ENCODE measurements at regions not wholly inside any gene's neighbourhood (a gene's known extent, or its start where the extent isn't known, plus 50 kb on each side); places are given as distances from the start of the nearest gene placed in this dataset.
A peak's percentile ranks its signal among the peaks of the same experiment; 100 is the strongest.
"Not testable (repeated sequence)": the region's sequence is repeated elsewhere in the genome, so short reads cannot be mapped to it uniquely, and the experiment has no call there.

DNA sequence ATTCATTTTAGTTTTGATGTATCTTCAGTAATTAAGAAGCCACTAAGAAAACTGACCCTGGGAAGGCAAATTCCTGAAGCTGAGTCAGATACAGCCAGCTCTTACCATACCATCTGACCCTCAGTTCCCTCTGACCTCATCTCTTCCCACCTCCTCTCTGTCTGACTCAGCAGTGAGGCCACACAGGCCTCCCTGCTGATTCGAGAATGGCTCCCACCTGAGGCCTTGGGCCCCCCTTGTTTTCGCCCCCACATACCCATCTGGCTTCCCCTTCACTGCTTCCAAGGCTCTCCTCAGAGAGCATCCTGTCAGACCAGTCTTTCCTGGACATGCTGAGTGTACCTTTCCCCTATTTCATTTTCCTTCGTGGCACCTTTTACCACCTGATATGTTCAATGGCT is 71.0 kb upstream of the CYP1B1 start:
- H3K4me3 ChIP-seq (ENCODE audit: low read length) = no peak overlapping the region
- TF ChIP-seq, protein P1, sequence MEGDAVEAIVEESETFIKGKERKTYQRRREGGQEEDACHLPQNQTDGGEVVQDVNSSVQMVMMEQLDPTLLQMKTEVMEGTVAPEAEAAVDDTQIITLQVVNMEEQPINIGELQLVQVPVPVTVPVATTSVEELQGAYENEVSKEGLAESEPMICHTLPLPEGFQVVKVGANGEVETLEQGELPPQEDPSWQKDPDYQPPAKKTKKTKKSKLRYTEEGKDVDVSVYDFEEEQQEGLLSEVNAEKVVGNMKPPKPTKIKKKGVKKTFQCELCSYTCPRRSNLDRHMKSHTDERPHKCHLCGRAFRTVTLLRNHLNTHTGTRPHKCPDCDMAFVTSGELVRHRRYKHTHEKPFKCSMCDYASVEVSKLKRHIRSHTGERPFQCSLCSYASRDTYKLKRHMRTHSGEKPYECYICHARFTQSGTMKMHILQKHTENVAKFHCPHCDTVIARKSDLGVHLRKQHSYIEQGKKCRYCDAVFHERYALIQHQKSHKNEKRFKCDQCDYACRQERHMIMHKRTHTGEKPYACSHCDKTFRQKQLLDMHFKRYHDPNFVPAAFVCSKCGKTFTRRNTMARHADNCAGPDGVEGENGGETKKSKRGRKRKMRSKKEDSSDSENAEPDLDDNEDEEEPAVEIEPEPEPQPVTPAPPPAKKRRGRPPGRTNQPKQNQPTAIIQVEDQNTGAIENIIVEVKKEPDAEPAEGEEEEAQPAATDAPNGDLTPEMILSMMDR (IDR thresholded peaks at IDR 0.05; ENCODE audit: insufficient read depth, low read depth, low read length, missing control alignments) = no peak
- peak; percentile 96 for DNase-seq (ENCODE audit: low read depth)

DNA sequence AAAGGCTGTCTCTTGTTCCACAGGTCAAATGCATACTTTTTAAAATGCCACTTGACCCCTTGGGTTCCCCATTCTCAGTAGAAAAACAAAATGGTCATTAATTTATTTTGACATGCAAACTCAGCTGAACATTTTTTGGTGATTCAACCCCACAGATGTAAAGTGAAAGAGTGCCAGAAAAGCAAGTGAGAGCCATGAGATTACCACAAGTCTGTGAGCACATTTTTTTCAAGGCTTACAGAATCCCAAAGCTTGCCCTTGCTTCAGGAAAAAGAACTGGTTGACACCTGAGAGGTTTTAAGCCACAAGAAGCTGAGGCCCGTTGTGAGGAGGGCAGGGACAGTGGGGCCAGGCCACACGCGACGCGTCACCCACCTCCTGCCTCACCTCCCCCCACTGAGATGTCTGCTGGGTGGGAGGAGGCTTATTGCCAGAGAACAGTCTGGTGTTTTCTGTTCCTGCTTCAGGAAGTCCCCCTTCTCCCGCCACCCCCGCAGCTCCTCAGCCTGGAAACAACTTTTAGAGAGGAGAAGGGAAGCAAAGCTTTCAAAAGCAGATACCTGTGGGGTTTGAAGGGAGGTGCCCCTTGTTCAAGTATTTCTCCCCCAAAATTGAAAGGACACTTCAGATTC is 70.4 kb upstream of the CYP1B1 start:
- no peak overlapping the region for H3K4me3 ChIP-seq (ENCODE audit: low read length)
- peak; percentile 67 for DNase-seq (ENCODE audit: low read depth)
- TF ChIP-seq, protein P1 (IDR thresholded peaks at IDR 0.05; ENCODE audit: insufficient read depth, low read depth, low read length, missing control alignments) = no peak

DNA sequence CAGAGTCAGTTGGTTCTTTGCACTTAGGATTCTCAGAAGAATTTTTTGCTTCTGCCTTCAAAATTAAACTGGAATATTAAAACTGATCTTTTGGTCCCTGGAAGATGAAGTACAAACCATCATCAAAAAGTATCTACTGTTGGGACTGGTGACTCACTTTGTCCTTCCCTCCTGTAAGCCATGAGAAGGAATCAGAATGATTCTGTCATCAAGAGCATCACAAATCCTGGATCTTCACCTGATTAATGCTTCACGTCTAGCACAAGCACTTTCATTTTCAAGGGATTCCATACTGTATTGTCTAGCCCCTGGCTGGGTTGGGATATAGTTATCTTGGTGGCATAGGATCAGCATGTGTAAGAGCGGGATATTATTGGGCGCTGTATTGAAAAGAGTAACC is 69.3 kb upstream of the CYP1B1 start:
- DNase-seq (ENCODE audit: low read depth) = no peak
- TF ChIP-seq, protein P1 (IDR thresholded peaks at IDR 0.05; ENCODE audit: insufficient read depth, low read depth, low read length, missing control alignments) = no peak
- H3K4me3 ChIP-seq (ENCODE audit: low read length) = no peak overlapping the region

DNA sequence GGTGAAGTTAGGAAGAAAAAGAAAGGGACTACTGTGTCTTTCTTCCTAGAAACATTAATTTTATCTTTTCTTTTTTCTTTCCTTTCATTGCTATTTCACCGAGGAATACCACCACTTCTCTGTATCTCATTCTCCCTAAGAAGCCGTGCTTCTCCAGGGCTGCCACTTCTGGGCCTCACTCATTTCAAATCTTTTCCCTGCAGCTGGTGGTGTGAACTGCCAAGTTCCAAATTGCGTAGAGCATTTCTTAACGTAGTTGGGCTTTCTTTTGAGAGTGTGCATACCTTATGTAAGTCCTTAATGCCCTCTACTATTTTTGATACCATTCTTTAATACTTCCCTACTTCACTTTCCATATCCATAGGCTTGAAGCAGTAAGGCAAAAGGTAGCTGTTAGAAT is 66.7 kb upstream of the CYP1B1 start:
- TF ChIP-seq, protein P1 (IDR thresholded peaks at IDR 0.05; ENCODE audit: insufficient read depth, low read depth, low read length, missing control alignments) = no peak
- no peak overlapping the region for H3K4me3 ChIP-seq (ENCODE audit: low read length)
- no peak for DNase-seq (ENCODE audit: low read depth)

DNA sequence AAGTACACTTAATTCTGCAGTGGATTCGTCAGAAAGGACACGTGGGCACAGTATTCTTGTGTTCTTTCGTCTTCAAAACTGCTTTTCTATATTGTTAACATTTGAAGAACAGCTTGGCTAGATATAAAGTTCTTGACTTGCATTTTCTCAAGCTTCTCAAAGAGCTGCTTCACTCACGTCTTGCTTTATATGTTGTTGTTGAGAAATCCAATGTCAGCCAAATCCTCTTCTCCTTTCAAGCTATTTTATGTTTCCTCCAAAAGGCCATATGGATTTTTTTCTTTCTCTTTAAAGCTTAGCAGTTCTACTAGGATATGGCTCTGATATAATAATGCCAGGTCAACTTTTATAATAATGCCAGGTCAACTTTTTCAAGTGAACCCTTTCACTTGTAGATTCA is 65.5 kb upstream of the CYP1B1 start:
- TF ChIP-seq, protein P1 (IDR thresholded peaks at IDR 0.05; ENCODE audit: insufficient read depth, low read depth, low read length, missing control alignments) = no peak
- H3K4me3 ChIP-seq (ENCODE audit: low read length) = no peak overlapping the region
- DNase-seq (ENCODE audit: low read depth) = no peak

DNA sequence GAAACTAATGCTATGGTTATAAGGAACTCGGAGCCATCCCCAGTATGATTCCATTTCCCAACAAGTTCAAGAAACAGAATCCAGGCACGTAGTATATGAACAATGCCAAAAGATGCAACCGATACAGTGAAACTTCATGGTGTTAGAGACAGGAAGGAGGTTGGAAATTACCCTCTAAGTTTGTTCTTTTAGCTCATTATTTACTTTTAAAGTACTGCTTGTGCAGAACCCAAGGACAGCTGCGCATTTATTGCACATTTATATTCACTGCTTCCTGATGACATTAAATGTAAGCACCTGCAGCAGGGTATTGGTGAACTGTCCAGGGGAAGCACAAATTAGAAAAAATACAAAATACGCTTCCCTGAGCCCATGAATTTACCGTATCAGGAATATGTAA is 63.0 kb upstream of the CYP1B1 start:
- H3K4me3 ChIP-seq (ENCODE audit: low read length) = no peak overlapping the region
- TF ChIP-seq, protein P1 (IDR thresholded peaks at IDR 0.05; ENCODE audit: insufficient read depth, low read depth, low read length, missing control alignments) = no peak
- no peak for DNase-seq (ENCODE audit: low read depth)

DNA sequence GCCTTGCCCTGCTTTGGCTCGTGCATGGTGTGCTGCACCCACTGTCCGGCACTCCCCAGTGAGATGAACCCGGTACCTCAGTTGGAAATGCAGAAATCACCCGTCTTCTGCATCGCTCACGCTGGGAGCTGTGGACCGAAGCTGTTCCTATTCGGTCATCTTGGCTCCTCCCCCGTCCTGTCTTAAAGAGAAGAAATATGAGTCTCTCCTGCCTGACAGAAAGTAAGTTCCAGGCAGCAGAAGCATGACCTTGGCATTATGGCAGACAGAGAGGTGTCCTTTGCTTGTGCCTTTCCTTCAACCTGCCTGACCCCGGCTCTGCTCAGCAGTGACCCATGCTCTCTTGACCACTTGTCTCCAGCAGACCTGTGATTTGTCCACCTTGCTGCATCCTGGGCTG is 62.5 kb upstream of the CYP1B1 start:
- DNase-seq (ENCODE audit: low read depth) = no peak
- TF ChIP-seq, protein P1 (IDR thresholded peaks at IDR 0.05; ENCODE audit: insufficient read depth, low read depth, low read length, missing control alignments) = no peak
- H3K4me3 ChIP-seq (ENCODE audit: low read length) = no peak overlapping the region

DNA sequence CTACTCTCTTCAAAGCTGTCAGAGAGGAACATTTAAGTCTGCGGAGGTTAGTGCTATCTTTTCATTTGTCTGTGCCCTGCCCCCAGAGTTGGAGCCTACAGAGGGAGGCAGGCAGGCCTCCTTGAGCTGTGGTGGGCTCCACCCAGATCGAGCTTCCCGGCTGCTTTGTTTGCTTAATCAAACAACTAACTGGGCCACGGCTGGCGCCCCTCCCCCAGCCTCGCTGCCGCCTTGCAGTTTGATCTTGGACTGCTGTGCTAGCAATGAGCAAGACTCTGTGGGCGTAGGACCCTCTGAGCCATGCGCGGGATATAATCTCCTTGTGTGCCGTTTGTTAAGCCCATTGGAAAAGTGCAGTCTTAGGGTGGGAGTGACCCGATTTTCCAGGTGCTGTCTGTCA is 62.0 kb upstream of the CYP1B1 start:
- H3K4me3 ChIP-seq (ENCODE audit: low read length); DNase-seq (ENCODE audit: low read depth): not testable (repeated sequence)

All from epithelial cell of esophagus (primary cell).